Thyroid gland (tissue), 4 donors: ENCODE measurements at regions not wholly inside any gene's neighbourhood (a gene's known extent, or its start where the extent isn't known, plus 50 kb on each side); places are given as distances from the start of the nearest gene placed in this dataset.
A peak's percentile ranks its signal among the peaks of the same experiment; 100 is the strongest.

Source experiments
- DNase-seq, 2 donors: peaks; one replicate each; pipeline ENCODE4 v3.0.0-alpha.2; 2019
- H3K27ac ChIP-seq, 3 donors: fragments of 200-600 bp; sonication (generic); 1 replicate in 2 of 3; 2 replicates in 1 of 3; pipeline ENCODE4 v1.5.1; 2016 to 2019; ENCODE audit warnings: mild to moderate bottlenecking in 1 of 3, moderate library complexity in 1 of 3
- H3K27me3 ChIP-seq: fragments of 200-600 bp; sonication (generic); one replicate; pipeline ENCODE4 v1.5.1; 2019
- H3K36me3 ChIP-seq, 2 donors: fragments of 200-600 bp; sonication (generic); one replicate each; pipeline ENCODE4 v1.5.1; 2016 to 2019
- H3K4me1 ChIP-seq, 2 donors: fragments of 200-600 bp; sonication (generic); one replicate each; pipeline ENCODE4 v1.5.1; 2017 to 2019
- H3K4me3 ChIP-seq, 3 donors: fragments of 200-600 bp; sonication (generic); replicated peaks in 1 of 3; 1 replicate in 2 of 3; 2 replicates in 1 of 3; pipeline ENCODE4 v1.5.1; 2016; ENCODE audit warnings: mild to moderate bottlenecking in 1 of 3
- H3K9me3 ChIP-seq: fragments of 200-600 bp; sonication (generic); one replicate; pipeline ENCODE4 v1.5.1; 2017
- CTCF ChIP-seq, 6 experiments: fragments of 200-600 bp in 3 of 6; fragments of 450-650 bp in 3 of 6; sonication (generic) in 3 of 6; IDR thresholded peaks; one replicate each; pipeline ENCODE4 v1.5.1; 2016 to 2019; ENCODE audit warnings: antibody characterized with exemption in 6 of 6, mild to moderate bottlenecking in 2 of 6, inconsistent platforms in 1 of 6, moderate library complexity in 1 of 6
- POLR2A ChIP-seq, 2 donors: fragments of 450-650 bp; IDR thresholded peaks; one replicate each; pipeline ENCODE4 v1.6.1; 2017; ENCODE audit warnings: antibody characterized with exemption in 2 of 2, mild to moderate bottlenecking in 2 of 2, moderate library complexity in 1 of 2
- WGBS, 2 donors: methylation state at CpG; one replicate each; pipeline ENCODE4 v1.1.5; 2017; 5-methylcytosine and 5-hydroxymethylcytosine counted together
- intact Hi-C: fragments of 100-400 bp; cut with DNase I; formaldehyde crosslinking; loops from one replicate; pipeline ENCODE4 v1.15.1; 2023

- Histone ChIP-seq H3K9me3 (no peaks in the 10 kb centered on the region), H3K4me1 (peaks cover 30 to 61% of the 10 kb centered on the region in 2 donors), H3K36me3 (no peaks in the 10 kb centered on the region), H3K27me3 (no peaks in the 10 kb centered on the region), H3K4me3 (no peak overlapping the region), H3K27ac (peak overlapping the region; percentile 87 to 95 (median 94))
- 97 to 98% methylated on average over 1 of the region's 1 CpG for WGBS, 2 donors
- TF ChIP-seq POLR2A (IDR thresholded peaks at IDR 0.05) (no peak), CTCF (IDR thresholded peaks at IDR 0.05) (no peak)
- DNase-seq: no peak
- intact Hi-C loops: no loop called here
These were observed 77.8 kb upstream of the RNU6-1 start for GRCh38 chr15:67917636-67918035.

GRCh38 chr15:67918205-67918861 is 78.5 kb upstream of the RNU6-1 start:
- H3K4me1 ChIP-seq: peaks cover 36 to 68% of the 10 kb centered on the region in 2 donors
- WGBS, 2 donors: 90 to 96% methylated on average over 10 of the region's 10 CpGs
- peak overlapping the region; percentile 87 to 95 (median 94) for H3K27ac ChIP-seq
- intact Hi-C loops: no loop called here
- no peak for DNase-seq
- no peak overlapping the region for H3K4me3 ChIP-seq
- no peaks in the 10 kb centered on the region for H3K36me3 ChIP-seq
- no peaks in the 10 kb centered on the region for H3K9me3 ChIP-seq
- H3K27me3 ChIP-seq: no peaks in the 10 kb centered on the region
- TF ChIP-seq POLR2A (IDR thresholded peaks at IDR 0.05): no peak
- TF ChIP-seq CTCF (IDR thresholded peaks at IDR 0.05): no peak

- no peaks in the 10 kb centered on the region for H3K9me3 ChIP-seq
- intact Hi-C loops: no loop called here
- DNase-seq: no peak
- peaks cover 39 to 71% of the 10 kb centered on the region in 2 donors for H3K4me1 ChIP-seq
- TF ChIP-seq POLR2A (IDR thresholded peaks at IDR 0.05): no peak
- TF ChIP-seq CTCF (IDR thresholded peaks at IDR 0.05): no peak
- no peaks in the 10 kb centered on the region for H3K27me3 ChIP-seq
- no peak overlapping the region for H3K4me3 ChIP-seq
- peak overlapping the region; percentile 41 to 68 (median 54) for H3K27ac ChIP-seq
- H3K36me3 ChIP-seq: no peaks in the 10 kb centered on the region
- 94 to 95% methylated on average over 6 of the region's 6 CpGs for WGBS, 2 donors
These were observed 80.8 kb upstream of the RNU6-1 start for GRCh38 chr15:67920524-67921240.

- Histone ChIP-seq H3K27me3 (no peaks in the 10 kb centered on the region), H3K4me3 (no peak overlapping the region), H3K27ac (peak overlapping the region; percentile 87 to 89 (median 88)), H3K4me1 (peaks cover 46 to 71% of the 10 kb centered on the region in 2 donors), H3K36me3 (no peaks in the 10 kb centered on the region), H3K9me3 (no peaks in the 10 kb centered on the region)
- DNase-seq: no peak
- intact Hi-C loops: no loop called here
- WGBS, 2 donors: 94 to 96% methylated on average over 7 of the region's 7 CpGs
- TF ChIP-seq POLR2A (IDR thresholded peaks at IDR 0.05): no peak
- TF ChIP-seq CTCF (IDR thresholded peaks at IDR 0.05): no peak
These were observed 82.3 kb upstream of the RNU6-1 start for GRCh38 chr15:67922106-67922675.
